ENCODE measurements at regions not wholly inside any gene's neighbourhood (a gene's known extent, or its start where the extent isn't known, plus 50 kb on each side); places are given as distances from the start of the nearest gene placed in this dataset.
"Not testable (repeated sequence)": the region's sequence is repeated elsewhere in the genome, so short reads cannot be mapped to it uniquely, and the experiment has no call there.

DNA sequence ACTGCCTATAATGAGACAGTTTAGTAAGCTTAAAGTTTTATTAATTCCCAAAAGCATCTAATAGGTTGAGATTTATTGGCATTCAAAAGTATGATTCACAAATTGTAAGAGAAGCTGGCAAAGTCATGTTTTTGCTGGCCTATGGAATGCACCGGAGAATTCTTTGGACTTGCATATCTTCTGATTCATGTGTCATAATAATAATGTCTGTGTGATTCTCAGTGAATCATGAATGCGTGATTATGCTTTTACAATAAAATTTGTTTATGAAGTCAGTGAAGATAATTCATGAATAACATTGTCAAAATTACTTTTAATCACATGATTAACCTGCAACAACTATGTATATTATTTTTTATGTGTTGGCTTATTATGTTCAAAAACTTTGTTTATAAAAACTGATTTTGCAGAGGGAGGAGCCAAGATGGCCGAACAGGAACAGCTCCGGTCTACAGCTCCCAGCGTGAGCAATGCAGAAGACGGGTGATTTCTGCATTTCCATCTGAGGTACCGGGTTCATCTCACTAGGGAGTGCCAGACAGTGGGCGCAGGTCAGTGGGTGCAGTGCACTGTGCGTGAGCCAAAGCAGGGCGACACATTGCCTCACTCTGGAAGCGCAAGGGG lies 389.2 kb downstream of the SRGAP2C start:
- DNase-seq = not testable (repeated sequence)

DNA sequence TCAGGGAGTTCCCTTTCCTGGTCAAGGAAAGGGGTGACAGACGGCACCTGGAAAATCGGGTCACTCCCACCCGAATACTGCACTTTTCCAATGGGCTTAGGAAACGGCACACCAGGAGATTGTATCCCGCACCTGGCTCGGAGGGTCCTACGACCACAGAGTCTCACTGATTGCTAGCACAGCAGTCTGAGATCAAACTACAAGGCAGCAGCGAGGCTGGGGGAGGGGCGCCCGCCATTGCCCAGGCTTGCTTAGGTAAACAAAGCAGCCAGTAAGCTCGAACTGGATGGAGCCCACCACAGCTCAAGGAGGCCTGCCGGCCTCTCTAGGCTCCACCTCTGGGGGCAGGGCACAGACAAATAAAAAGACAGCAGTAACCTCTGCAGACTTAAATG lies 389.7 kb downstream of the SRGAP2C start:
- not testable (repeated sequence) for DNase-seq

DNA sequence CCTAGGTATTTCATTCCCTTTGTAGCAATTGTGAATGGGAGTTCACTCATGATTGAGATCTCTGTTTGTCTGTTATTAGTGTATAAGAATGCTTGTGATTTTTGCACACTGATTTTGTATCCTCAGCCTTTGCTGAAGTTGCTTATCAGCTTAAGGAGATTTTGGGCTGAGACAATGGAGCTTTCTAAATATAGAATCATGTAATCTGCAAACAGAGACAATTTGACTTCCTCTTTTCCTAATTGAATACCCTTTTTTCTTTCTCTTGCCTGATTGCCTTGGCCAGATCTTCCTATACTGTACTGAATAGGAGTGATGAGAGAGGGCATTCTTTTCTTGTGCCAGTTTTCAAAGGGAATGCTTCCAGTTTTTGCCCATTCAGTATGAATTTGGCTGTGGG lies 398.1 kb downstream of the SRGAP2C start:
- not testable (repeated sequence) for DNase-seq

DNA sequence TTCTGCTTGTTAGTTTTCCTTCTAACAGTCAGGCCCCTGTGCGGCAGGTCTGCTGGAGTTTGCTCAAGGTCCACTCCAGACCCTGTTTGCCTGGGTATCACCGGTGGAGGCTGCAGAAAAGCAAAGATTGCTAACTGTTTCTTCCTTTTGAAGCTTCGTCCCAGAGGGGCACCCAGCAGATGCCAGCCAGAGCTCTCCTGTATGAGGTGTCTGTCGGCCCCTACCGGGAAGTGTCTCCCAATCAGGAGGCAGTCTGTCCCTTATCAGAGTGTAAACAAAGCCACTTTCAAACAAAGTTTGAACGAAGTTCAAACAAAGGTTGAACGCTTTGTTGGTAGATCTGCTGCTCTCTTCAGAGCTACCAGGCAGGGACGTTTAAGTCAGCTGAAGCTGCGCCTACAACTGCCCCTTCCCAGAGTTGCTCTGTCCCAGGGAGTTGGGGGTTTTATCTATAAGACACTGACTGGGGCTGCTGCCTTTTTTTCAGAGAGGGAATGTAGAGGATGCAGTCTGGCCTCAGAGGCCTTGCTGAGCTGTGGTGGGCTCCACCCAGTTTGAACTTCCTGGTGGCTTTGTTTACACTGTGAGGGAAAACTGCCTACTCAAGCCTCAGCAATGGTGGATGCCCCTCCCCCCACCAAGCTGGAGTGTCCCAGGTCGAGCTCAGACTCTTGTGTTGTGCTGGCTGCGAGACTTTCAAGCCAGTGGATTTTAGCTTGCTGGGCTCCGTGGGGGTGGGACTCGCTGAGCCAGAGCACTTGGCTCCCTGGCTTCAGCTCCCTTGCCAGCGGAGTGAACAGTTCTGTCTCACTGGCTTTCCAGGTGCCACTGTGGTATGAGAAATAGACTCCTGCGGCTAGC lies 401.8 kb downstream of the SRGAP2C start:
- no peak for DNase-seq

DNA sequence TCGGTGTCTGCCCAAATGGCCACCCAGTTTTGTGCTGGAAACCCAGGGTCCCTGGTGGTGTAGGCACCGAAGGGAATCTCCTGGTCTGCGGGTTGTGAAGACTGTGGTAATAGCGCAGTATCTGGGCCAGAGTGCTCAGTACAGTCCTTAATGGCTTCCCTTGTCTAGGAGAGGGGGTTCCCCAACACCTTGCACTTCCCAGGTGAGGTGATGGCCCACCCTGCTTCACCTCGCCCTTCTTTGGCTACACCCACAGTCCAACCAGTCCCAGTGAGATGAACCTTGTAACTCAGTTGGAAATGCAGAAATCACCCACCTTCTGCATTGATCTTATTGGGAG lies 402.4 kb downstream of the SRGAP2C start:
- no peak for DNase-seq

DNA sequence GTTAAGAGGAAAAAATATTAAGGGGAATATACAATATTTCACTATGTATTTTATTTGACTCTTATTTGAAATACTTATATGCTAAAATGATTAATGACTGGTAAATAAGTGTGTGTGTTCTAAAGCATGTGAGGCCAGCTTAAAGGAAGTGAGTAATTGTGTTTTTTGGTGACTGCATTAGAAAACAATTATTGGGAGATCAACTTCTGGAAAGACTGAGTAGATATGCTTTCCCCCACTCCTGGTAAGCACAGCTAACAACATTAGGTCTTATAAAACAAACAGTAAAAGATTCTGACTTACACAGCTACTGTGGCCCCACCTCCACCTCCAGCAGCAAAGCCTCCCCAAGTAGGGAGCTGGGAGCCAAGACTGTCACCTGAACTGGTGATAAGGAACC lies 403.0 kb downstream of the SRGAP2C start:
- no peak for DNase-seq

DNA sequence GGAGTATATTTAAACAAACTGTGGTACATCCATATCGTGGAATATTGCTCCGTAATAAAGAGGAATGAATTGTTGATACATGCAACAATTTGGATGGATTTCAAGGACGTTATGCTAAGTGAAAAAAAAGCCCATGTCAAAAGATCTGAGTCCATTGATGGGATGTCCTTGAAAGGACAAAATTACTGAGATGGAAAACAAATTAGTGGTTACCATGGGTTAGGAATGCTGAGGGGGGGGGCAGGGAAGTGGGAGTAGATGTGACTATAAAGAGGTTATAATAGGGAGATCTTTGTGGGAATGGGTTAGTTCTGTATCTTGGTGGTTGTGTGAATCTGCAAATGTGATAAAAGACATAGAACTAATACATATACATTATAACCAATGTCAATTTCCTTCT lies 409.3 kb downstream of the SRGAP2C start:
- no peak for DNase-seq

DNA sequence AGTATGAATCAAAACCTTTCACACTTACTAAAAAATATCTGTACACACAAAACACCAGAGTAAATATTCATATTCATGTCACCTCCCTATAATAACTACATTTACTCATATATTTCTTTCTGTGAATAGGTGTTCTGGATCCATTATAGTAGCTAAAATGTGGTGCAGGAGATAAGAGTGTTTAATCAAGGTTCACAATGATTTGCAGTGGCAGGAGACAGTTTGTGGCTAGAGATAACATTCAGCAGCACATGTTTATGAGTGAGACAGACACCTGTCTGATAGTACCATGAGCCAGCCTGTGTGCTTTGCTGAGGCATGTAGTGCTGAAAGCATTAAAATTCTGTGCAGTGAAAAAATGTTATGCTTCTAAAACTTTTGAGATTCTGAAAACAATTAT lies 410.3 kb downstream of the SRGAP2C start:
- no peak for DNase-seq

DNA sequence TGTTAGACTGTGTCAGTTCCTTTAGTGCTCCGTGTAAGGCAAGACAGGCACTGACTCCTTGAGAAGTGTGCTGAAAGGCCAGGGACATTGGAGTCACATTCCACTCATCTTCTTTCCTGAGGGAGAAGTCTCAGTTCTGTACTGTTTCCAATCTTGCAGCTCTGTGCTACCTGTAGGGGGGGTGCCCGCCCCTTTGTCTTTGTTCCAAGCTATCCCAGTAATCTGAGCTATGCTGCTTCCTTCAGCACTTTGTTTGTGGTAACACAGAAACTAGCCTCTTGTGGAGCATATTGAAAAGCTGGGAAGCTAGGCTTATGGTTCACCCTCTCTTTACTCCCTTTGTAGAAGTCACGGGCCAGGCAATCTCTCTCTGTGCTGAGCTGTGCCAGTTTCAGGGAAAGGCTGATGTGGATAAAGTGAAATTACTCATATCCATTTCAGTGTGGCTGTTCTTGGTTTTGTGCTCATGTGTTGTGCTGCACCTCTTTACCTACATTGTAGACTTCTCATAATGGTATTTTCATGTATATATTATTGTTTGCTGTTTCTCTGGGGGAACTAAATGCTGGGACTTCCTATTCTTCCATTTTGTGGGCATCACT lies 420.2 kb downstream of the SRGAP2C start:
- DNase-seq = not testable (repeated sequence)

DNA sequence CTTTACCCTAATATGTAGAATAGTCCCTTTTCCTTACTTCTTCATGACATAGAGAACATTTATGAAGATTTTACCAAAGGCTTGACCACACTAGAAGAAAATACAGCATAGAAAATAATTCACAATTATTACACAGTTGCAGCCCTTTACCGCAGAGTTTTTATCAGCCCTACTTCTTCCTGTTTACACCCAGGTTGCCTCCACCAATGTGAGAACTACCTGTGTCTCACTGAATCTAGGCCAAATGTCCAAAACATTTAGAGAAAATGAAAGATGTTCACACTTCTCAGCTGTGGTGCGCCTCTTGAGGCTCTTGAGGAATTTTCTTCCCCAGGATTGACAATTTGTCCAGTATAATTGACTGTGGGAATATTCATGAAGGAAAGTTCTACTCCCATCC lies 422.7 kb downstream of the SRGAP2C start:
- not testable (repeated sequence) for DNase-seq
